Motor neuron (in vitro differentiated cells): ENCODE measurements at regions not wholly inside any gene's neighbourhood (a gene's known extent, or its start where the extent isn't known, plus 50 kb on each side); places are given as distances from the start of the nearest gene placed in this dataset.

Source experiments
- ATAC-seq, 8 experiments: fragments of 200-7000 bp; cut with Tn5 transposase; replicated peaks in 6 of 8; 2 replicates each; pipeline ENCODE4 v1.8.0; 2021; ENCODE audit warnings: mild to moderate bottlenecking in 8 of 8, moderate library complexity in 8 of 8
- H3K27ac ChIP-seq, 2 donors: fragments of 250-450 bp; sonication (Bioruptor Pico); 2 replicates each; pipeline ENCODE4 v1.9.0; 2021; ENCODE audit warnings: antibody characterized with exemption in 2 of 2, mild to moderate bottlenecking in 2 of 2, moderate library complexity in 1 of 2
- H3K4me1 ChIP-seq, 2 donors: fragments of 250-450 bp; sonication (Bioruptor Pico); replicated peaks in 1 of 2; 2 replicates each; pipeline ENCODE4 v1.6.1; 2021; ENCODE audit warnings: antibody characterized with exemption in 2 of 2, mild to moderate bottlenecking in 2 of 2, moderate library complexity in 1 of 2
- H3K4me3 ChIP-seq, 5 donors: fragments of 250-450 bp; sonication (Bioruptor Pico); 2 replicates each; pipeline ENCODE4 v1.9.0; 2021; ENCODE audit warnings: antibody characterized with exemption in 5 of 5, mild to moderate bottlenecking in 5 of 5, moderate library complexity in 4 of 5
- WGBS, 10 experiments: fragments of 450-650 bp; shearing (Covaris generic); methylation state at CpG; one replicate each; pipeline ENCODE4 v1.0.0; 2022; 5-methylcytosine and 5-hydroxymethylcytosine counted together
- in situ Hi-C, 9 experiments: fragments of 400-800 bp; cut with MboI; loops; one replicate each; pipeline ENCODE4 v1.15.0; 2021; ENCODE audit warnings: low sequenced_read_pairs in 9 of 9, low pct_unique_long_range_greater_than_20kb in 2 of 9; ENCODE audit not compliant: unreplicated experiment in 9 of 9

DNA sequence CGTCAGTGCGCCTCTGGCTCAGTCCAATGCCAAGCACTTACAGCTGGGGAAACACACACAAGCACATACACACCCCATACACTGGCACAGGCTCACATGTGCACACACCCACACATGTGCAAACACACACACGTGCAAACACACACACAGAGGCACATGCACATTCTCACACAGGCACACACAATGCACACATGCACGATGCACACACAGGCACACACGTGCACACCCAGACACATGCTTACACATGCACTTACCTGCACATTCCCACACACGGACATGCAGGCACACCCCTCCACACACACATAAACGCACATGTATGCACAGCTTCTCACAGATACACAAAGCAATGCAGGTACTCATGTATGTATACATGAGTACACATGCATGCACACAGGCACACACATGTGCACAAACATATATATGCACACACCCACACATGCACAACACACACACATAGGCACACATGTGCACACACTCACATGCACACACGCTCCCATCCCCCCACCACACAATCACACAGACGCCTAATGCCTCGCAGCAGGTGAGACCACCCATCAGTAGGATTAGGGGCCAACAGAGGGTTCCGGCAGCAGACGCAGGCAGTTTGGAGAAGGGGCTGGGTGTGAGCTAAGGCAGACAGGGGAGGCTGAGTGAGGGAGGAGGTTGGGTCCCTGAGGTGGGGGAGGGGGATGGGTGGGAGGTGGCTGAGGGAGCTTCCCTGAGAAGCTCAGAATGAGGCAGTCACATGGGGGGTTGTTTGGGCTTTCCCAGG lies 71.2 kb upstream of the SLCO4A1 start:
- in situ Hi-C loops: no loop called here
- no peak for ATAC-seq
- 20 to 100% (median 61%) methylated on average over 1 to 6 of the region's 12 CpGs; no CpG with 5 or more reads in 3 of the 10 experiments for WGBS, 10 experiments
- no peak overlapping the region for H3K27ac ChIP-seq
- peaks cover 14 to 23% of the 10 kb centered on the region in 2 donors for H3K4me1 ChIP-seq
- H3K4me3 ChIP-seq: no peak overlapping the region

DNA sequence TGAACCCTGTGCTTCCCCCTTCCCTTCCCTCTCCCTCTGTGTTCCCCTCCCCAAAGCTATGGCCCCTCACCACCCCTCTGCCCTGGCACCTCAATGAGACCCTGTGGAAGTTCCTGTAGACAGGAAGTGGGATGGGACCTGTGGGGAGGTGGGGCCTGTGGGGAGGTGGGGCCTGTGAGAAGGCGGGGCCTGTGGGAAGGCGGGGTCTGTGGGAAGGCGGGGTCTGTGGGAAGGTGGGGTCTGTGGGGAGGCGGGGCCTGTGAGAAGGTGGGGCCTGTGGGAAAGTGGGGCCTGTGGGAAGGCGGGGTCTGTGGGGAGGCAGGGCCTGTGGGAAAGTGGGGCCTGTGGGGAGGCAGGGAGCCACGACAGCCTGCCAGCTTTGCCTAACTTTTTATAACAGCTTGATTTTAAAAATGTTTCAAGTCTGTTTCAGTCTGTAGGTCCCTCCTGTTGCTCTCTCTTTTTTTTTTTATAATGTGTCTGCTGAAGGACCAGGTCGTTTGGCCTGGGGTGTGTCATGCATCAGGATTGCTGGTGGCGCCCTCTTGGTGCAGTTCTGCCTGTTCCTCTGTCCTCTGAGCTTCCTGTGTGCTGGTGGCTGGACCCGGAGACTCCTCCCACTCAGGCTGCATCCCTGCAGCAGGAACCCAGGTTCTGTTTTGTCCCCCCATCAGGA lies 70.5 kb upstream of the SLCO4A1 start:
- ATAC-seq: peak in 1 of 8 experiments; percentile 68
- 0 to 100% (median 60%) methylated on average over 1 to 2 of the region's 9 CpGs; no CpG with 5 or more reads in 5 of the 10 experiments for WGBS, 10 experiments
- H3K4me3 ChIP-seq: no peak overlapping the region
- H3K27ac ChIP-seq: no peak overlapping the region
- H3K4me1 ChIP-seq: peaks cover 21 to 30% of the 10 kb centered on the region in 2 donors
- in situ Hi-C loops: no loop called here

DNA sequence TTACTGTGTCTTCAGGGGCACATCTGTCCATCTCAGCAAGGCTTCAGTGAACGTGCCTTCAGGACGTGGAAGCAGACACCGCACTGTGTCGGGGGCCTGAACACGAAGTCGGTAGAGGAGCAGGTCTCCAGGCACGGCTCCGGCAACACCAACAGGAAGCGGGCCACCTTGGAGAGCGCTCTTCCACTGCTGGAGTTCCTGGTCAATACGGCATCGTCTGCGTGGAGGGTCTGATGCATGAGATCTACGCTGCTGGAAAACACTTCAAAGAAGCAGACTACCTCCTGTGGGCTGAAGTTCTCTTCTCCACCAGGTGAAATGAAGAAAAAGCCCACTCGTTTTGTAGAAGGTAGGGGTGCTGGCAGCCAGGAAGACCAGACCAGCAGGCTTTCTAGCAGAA lies 69.3 kb upstream of the SLCO4A1 start:
- no peak for ATAC-seq
- Histone ChIP-seq H3K27ac (no peak overlapping the region), H3K4me1 (peaks cover 33 to 40% of the 10 kb centered on the region in 2 donors), H3K4me3 (no peak overlapping the region)
- WGBS, 10 experiments: 17 to 80% (median 55%) methylated on average over 1 to 14 of the region's 15 CpGs; no CpG with 5 or more reads in 3 of the 10 experiments
- in situ Hi-C loops: no loop called here

DNA sequence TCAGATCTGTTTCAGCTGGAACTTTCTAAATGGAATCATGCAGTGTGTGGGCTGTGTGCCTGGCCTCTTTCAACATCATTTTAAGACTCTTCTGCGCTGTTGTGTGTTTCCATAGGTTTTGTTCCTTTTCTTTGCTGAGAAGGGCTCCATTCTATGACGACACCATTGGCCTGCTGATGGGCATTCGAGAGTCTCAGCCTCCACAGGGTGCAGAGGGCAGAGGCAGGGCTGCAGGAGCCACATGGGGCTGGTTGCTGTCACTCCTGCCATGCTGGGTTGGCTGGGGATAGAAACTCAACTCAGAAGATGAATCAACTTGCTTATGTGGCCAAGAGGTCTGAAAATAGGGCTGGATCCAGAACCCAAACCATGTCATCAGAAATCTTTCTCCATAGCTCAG lies 68.5 kb upstream of the SLCO4A1 start:
- 0 to 60% (median 40%) methylated on average over 1 to 3 of the region's 3 CpGs; no CpG with 5 or more reads in 2 of the 10 experiments for WGBS, 10 experiments
- ATAC-seq: no peak
- in situ Hi-C loops: no loop called here

DNA sequence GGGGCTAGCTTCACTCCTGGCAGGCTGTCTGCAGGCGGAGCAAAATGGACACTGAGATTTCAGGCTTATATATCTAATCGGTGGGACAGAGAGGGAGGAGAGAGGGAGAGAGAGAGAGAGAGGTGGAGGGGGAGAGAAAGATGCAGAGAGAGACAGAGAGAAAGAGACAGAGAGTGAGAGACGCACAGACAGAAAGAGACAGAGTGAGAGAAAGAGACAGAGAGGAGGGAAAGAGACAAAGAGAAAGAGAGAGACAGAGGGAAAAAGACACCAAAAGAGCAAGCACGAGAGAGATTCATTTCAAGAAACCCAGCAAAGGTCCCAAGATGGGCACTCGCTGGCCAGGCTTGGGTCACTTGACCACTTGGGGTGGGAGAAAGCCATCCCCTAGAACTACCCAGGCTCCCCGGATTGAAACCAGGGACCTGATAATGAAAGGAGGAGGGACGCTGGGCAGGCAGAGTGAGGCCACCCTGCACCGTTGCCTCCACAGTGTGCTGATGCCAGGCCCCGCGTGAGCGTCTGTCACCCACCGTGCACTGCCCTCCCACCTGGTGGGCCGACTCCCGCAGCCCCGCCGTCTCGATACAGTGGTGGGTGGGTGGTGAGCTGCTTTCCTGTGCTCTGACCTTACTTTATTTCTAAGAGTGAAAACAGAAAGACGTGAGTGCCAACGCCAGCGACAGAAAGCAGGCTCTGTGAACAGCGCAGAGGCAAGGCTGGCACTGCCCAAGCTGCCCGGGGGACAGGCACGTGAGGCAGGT lies 67.9 kb upstream of the SLCO4A1 start:
- Histone ChIP-seq H3K4me3 (no peak overlapping the region), H3K4me1 (peaks cover 34 to 42% of the 10 kb centered on the region in 2 donors), H3K27ac (no peak overlapping the region)
- WGBS, 10 experiments: 28 to 88% (median 78%) methylated on average over 1 to 11 of the region's 23 CpGs
- in situ Hi-C loops: no loop called here
- ATAC-seq: no peak

More for the DNA sequence above, 68.5 kb upstream of the SLCO4A1 start:
- Histone ChIP-seq H3K4me1 (peaks cover 34 to 42% of the 10 kb centered on the region in 2 donors), H3K4me3 (no peak overlapping the region), H3K27ac (no peak overlapping the region)

DNA sequence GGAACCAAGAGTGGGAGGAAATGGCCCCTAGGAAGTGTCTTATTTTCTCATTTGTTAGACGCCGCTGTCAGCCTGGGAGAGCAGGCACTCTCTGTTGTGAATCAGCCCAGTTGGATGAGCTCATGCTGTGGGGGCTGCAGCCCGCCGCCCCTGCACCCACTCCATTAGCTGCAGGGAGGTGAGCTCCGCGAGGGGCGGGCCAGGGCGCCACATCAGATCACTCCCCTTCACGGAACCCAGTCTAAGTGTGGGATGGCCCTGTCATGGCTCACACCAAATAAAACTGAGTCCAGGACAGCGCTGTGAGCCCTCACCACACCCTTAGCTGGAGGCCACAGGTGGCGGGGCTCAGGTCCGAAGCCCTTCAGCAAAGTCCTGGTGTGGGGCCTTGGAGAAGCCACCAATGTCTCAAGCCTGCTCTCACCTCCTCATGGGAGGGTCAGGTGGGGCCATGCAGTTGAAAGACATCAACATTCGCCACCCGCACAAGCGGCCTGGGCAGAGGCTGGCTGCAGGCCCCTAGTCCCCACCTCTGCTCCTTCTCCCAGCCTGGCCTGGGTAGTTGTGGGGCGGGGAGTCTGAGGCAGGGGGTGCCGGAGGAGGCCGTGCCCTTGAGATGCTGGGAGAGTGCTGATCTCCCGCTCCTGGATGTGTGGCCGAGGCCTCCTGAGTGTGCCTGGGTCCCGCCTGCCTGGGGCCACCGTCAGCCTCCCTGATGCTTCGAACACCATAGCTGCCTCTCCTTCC lies 66.2 kb upstream of the SLCO4A1 start:
- peak in 5 of 8 experiments; percentile 95 to 97 (median 96) for ATAC-seq
- in situ Hi-C loops: no loop called here
- peak overlapping the region; percentile 66 to 73 for H3K27ac ChIP-seq
- WGBS, 10 experiments: 20 to 40% (median 31%) methylated on average over 1 to 6 of the region's 23 CpGs; no CpG with 5 or more reads in 6 of the 10 experiments
- no peak overlapping the region for H3K4me3 ChIP-seq
- H3K4me1 ChIP-seq: peaks cover 48% of the 10 kb centered on the region in 2 donors

DNA sequence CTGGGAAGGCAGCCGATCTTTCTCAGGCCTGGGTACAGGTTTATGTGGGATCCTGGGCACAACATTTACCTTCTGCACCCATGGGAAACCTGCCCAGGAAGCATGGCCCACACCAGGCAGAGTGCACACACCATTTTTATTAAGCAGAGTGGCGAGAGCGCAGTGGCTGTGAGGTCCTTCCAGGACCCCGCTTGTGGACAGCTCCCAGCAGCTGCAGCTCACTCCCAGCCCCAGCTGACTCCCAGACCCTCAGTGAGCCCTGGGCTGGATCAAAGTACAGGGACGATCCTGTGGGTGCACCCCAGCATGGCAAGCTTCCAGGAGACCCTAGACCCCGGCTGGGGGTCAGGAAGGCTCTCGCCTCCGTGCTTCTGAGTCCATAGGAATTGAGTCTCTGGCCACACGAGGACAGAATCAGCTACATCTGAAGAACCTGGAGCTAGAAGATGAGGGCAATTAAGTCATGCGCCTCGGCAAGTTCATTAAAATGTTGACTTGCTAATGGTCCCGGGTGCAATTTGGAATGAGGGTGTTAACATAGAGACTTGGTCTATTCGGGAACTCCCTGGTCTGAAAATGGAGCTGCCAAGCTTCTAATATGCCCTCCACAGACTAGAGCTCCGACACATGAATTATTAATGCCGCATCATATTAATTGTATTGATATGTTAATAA lies 65.4 kb upstream of the SLCO4A1 start:
- WGBS, 10 experiments: 17 to 100% (median 40%) methylated on average over 1 to 10 of the region's 15 CpGs; no CpG with 5 or more reads in 3 of the 10 experiments
- Histone ChIP-seq H3K4me1 (peaks cover 54 to 56% of the 10 kb centered on the region in 2 donors), H3K4me3 (no peak overlapping the region), H3K27ac (no peak overlapping the region)
- peak in 4 of 8 experiments; percentile 4 to 92 (median 90) for ATAC-seq
- in situ Hi-C loops: no loop called here

DNA sequence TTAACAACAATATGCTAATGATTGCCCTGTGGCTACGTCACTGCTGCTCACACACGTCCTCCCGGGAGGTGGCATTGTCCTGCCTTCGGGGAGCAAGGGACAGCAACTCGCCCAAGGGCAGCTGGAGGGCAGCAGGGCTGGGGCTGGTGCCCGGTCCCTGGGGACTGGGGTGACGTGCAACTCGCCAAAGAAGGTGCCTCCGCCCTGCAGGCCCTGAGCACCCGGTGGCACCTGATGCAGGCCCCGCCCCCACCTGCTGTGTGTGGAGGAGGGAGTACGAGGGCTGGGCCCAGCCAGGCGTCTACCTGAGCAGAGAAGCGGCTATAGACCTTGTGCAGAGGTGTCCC lies 64.8 kb upstream of the SLCO4A1 start:
- no peak overlapping the region for H3K4me3 ChIP-seq
- no peak overlapping the region for H3K27ac ChIP-seq
- peak in 2 of 8 experiments; percentile 19 to 35 for ATAC-seq
- in situ Hi-C loops: no loop called here
- 10 to 49% (median 29%) methylated on average over 2 to 8 of the region's 14 CpGs; no CpG with 5 or more reads in 6 of the 10 experiments for WGBS, 10 experiments
- H3K4me1 ChIP-seq: peaks cover 59% of the 10 kb centered on the region in 2 donors

DNA sequence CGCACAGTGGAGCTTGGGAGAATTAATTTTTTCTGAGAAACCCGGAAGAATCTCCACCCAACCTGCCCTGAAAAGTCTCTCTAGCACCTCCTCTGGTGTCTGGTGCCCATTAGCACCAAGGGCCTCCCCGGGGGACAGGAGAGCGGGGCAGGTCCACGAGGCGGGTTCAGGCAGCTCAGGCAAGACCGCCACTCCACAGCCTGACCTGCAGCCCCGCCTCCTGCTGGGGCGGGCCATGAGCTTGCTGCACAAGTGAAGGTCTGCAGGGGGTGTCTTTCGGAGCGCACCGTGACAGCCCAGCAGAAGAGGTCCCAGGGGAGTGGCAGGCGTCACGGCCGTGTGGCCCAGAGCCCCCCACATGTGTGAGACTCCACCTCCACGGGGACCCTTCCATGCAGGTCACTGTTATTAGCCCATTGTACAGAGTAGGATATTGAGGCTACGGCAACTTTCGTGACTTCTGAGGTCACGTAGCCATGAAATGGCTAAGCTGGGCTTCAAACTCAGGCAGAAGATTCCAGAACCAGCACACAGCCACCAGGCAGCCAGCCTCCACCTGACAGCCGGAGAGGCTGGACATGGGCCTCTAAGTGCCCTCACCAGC lies 63.9 kb upstream of the SLCO4A1 start:
- ATAC-seq: peak in 1 of 8 experiments; percentile 23
- H3K27ac ChIP-seq: no peak overlapping the region
- WGBS, 10 experiments: 9 to 92% (median 67%) methylated on average over 1 to 10 of the region's 20 CpGs; no CpG with 5 or more reads in 3 of the 10 experiments
- H3K4me1 ChIP-seq: peaks cover 59 to 63% of the 10 kb centered on the region in 2 donors
- H3K4me3 ChIP-seq: no peak overlapping the region
- in situ Hi-C loops: no loop called here

DNA sequence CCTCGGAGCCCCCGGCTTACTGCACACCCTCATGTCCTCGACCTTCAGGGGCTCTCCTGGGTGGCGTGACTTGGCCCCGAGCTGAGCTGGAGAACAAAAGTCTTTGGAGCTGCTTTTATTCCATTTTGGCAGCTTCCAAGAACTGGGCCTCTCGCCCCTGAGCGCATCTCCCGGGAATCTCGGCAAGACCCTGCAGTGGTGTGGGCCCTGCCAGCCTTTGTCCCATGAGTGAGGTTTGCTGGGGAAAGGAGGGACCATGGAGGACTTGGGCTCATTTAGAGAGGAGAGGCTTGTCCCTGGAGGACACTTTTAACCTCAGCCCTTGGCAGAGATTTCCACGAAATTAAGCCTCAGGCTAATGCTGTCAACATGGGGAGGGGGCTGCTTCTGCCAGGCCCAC lies 62.3 kb upstream of the SLCO4A1 start:
- Histone ChIP-seq H3K27ac (no peak overlapping the region), H3K4me1 (peaks cover 60 to 62% of the 10 kb centered on the region in 2 donors), H3K4me3 (no peak overlapping the region)
- in situ Hi-C loops: no loop called here
- ATAC-seq: no peak
- 9 to 60% (median 37%) methylated on average over 1 to 8 of the region's 10 CpGs; no CpG with 5 or more reads in 3 of the 10 experiments for WGBS, 10 experiments

DNA sequence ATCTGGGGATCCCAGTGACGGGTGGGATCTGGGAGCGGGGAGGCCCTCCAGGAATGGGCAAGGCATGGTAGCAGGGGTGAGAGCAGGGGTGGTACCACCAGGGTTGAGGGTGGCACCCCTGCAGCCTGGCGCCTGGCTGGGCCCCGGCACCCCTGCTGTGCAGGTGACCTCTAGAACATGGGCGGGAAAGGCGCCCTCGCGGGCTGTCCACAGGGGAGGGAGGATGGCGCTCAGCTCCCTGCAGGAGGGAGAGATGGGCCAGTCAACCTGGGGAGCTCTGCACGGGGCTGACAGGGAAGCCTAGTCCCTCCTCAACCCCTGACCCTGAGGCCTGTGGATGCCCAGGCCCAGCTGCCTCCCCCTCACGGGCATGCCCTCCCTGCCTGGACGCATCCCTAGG lies 61.6 kb upstream of the SLCO4A1 start:
- Histone ChIP-seq H3K4me3 (no peak overlapping the region), H3K4me1 (peaks cover 60 to 62% of the 10 kb centered on the region in 2 donors), H3K27ac (no peak overlapping the region)
- peak in 3 of 8 experiments; percentile 0 to 1 (median 1) for ATAC-seq
- in situ Hi-C loops: no loop called here
- 80% methylated on average over 1 of the region's 12 CpGs; no CpG with 5 or more reads in 9 of the 10 experiments for WGBS, 10 experiments

DNA sequence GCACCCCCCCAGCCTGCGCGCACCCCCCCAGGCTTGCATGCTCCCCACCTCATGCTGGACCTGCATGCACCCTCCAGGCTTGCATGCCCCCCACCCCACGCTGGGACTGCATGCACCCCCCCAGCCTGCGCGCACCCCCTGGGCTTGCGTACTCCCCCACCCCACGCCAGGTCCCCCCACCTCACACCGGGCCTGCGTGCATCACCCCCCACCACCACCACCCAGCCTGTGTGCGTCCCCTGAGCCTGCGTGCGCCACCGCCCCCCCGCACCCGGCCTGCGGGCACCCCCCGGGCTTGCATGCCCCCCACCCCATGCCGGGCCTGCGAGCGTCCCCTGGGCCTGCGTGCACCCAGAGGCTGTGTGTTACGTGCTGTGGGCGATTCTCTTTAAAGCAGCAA lies 61.0 kb upstream of the SLCO4A1 start:
- in situ Hi-C loops: no loop called here
- ATAC-seq: no peak
- H3K27ac ChIP-seq: no peak overlapping the region
- WGBS, 10 experiments: 20% methylated on average over 2 of the region's 23 CpGs; no CpG with 5 or more reads in 9 of the 10 experiments
- H3K4me1 ChIP-seq: peaks cover 56 to 59% of the 10 kb centered on the region in 2 donors
- H3K4me3 ChIP-seq: no peak overlapping the region
